ENCODE measurements at regions not wholly inside any gene's neighbourhood (a gene's known extent, or its start where the extent isn't known, plus 50 kb on each side); places are given as distances from the start of the nearest gene placed in this dataset.

GRCh38 chr10:131689016-131689415 lies 211.8 kb upstream of the PPP2R2D start:
- Histone ChIP-seq H3K4me1 (ENCODE audit: insufficient read depth, low read length) (no peaks in the 10 kb centered on the region), H3K27ac (ENCODE audit: low read depth in 1 of 2, low read length in 2 of 2) (no peak overlapping the region), H3K27me3 (ENCODE audit: control insufficient read depth in 1 of 2, insufficient read depth in 2 of 2, low read length in 2 of 2) (no peaks in the 10 kb centered on the region), H3K36me3 (ENCODE audit: insufficient read depth, low read length) (no peaks in the 10 kb centered on the region), H3K4me3 (ENCODE audit: low read length) (no peak overlapping the region), H3K9me3 (ENCODE audit: control insufficient read depth in 1 of 2, insufficient read depth in 1 of 2, low read length in 2 of 2) (peaks cover 0 to 35% of the 10 kb centered on the region in 2 experiments)
- Mint-ChIP-seq H3K9me3 (no peaks in the 10 kb centered on the region), H3K4me3 (no peak overlapping the region), H3K36me3 (ENCODE audit: low read depth) (no peaks in the 10 kb centered on the region), H3K4me1 (ENCODE audit: low read depth) (no peaks in the 10 kb centered on the region), H3K27me3 (peaks cover 11% of the 10 kb centered on the region), H3K27ac (no peak overlapping the region)
- ChIA-PET POLR2A (no interaction called here), CTCF (no interaction called here)
- intact Hi-C loops (cut with DNase I, micrococcal nuclease): no loop called here
- TF ChIP-seq CTCF (IDR thresholded peaks at IDR 0.05): no peak
- DNase-seq (no peak), ATAC-seq (ENCODE audit: poor library complexity) (no peak)

GRCh38 chr10:131689486-131689885 lies 211.3 kb upstream of the PPP2R2D start:
- no peaks in the 10 kb centered on the region for H3K36me3 ChIP-seq (ENCODE audit: insufficient read depth, low read length)
- ChIA-PET CTCF (no interaction called here), POLR2A (no interaction called here)
- peaks cover 0 to 39% of the 10 kb centered on the region in 2 experiments for H3K9me3 ChIP-seq (ENCODE audit: control insufficient read depth in 1 of 2, insufficient read depth in 1 of 2, low read length in 2 of 2)
- DNase-seq: no peak
- H3K27ac ChIP-seq (ENCODE audit: low read depth in 1 of 2, low read length in 2 of 2): no peak overlapping the region
- no peaks in the 10 kb centered on the region for H3K27me3 ChIP-seq (ENCODE audit: control insufficient read depth in 1 of 2, insufficient read depth in 2 of 2, low read length in 2 of 2)
- no peak for ATAC-seq (ENCODE audit: poor library complexity)
- intact Hi-C loops (cut with DNase I, micrococcal nuclease): no loop called here
- H3K27me3 Mint-ChIP-seq: peaks cover 6% of the 10 kb centered on the region
- H3K36me3 Mint-ChIP-seq (ENCODE audit: low read depth): no peaks in the 10 kb centered on the region
- no peaks in the 10 kb centered on the region for H3K4me1 ChIP-seq (ENCODE audit: insufficient read depth, low read length)
- H3K4me3 ChIP-seq (ENCODE audit: low read length): no peak overlapping the region
- H3K9me3 Mint-ChIP-seq: no peaks in the 10 kb centered on the region
- TF ChIP-seq CTCF (IDR thresholded peaks at IDR 0.05): no peak
- H3K4me3 Mint-ChIP-seq: no peak overlapping the region
- H3K4me1 Mint-ChIP-seq (ENCODE audit: low read depth): no peaks in the 10 kb centered on the region
- no peak overlapping the region for H3K27ac Mint-ChIP-seq

GRCh38 chr10:131689954-131690757 lies 210.7 kb upstream of the PPP2R2D start:
- ATAC-seq (ENCODE audit: poor library complexity): no peak
- Mint-ChIP-seq H3K4me1 (ENCODE audit: low read depth) (no peaks in the 10 kb centered on the region), H3K4me3 (no peak overlapping the region), H3K36me3 (ENCODE audit: low read depth) (no peaks in the 10 kb centered on the region), H3K27me3 (peaks cover 4% of the 10 kb centered on the region), H3K9me3 (no peaks in the 10 kb centered on the region), H3K27ac (no peak overlapping the region)
- no peak overlapping the region for H3K4me3 ChIP-seq (ENCODE audit: low read length)
- H3K36me3 ChIP-seq (ENCODE audit: insufficient read depth, low read length): no peaks in the 10 kb centered on the region
- no peak for TF ChIP-seq CTCF (IDR thresholded peaks at IDR 0.05)
- H3K4me1 ChIP-seq (ENCODE audit: insufficient read depth, low read length): no peaks in the 10 kb centered on the region
- no peaks in the 10 kb centered on the region for H3K27me3 ChIP-seq (ENCODE audit: control insufficient read depth in 1 of 2, insufficient read depth in 2 of 2, low read length in 2 of 2)
- peaks cover 0 to 44% of the 10 kb centered on the region in 2 experiments for H3K9me3 ChIP-seq (ENCODE audit: control insufficient read depth in 1 of 2, insufficient read depth in 1 of 2, low read length in 2 of 2)
- no peak for DNase-seq
- ChIA-PET CTCF (no interaction called here), POLR2A (no interaction called here)
- H3K27ac ChIP-seq (ENCODE audit: low read depth in 1 of 2, low read length in 2 of 2): no peak overlapping the region
- intact Hi-C loops (cut with DNase I, micrococcal nuclease): no loop called here
